ENCODE measurements at regions not wholly inside any gene's neighbourhood (a gene's known extent, or its start where the extent isn't known, plus 50 kb on each side); places are given as distances from the start of the nearest gene placed in this dataset.

- TF ChIP-seq CREB5 (CRISPR knock-in tag; IDR thresholded peaks at IDR 0.05; ENCODE audit: low read depth): no peak
Observed at GRCh38 chr5:142465476-142465875, 140.7 kb upstream of the SPRY4 start (continued).

GRCh38 chr5:142463904-142464303, 139.1 kb upstream of the SPRY4 start:
- TF ChIP-seq ZNF565 (CRISPR knock-in tag; conservative IDR thresholded peaks at IDR 0.05; ENCODE audit: low read depth): no peak
- TF ChIP-seq PATZ1 (CRISPR knock-in tag; IDR thresholded peaks at IDR 0.05; ENCODE audit: borderline replicate concordance): no peak
- TF ChIP-seq CREB5 (CRISPR knock-in tag; IDR thresholded peaks at IDR 0.05; ENCODE audit: low read depth): no peak
- ATAC-seq: no peak; the same call in 2 of the 3 replicates

GRCh38 chr5:142461028-142461590, 136.3 kb upstream of the SPRY4 start:
- ATAC-seq: no peak

More at GRCh38 chr5:142461028-142461590, 136.3 kb upstream of the SPRY4 start:
- no peak for TF ChIP-seq ESRRG (CRISPR knock-in tag; IDR thresholded peaks at IDR 0.05)
- no peak for TF ChIP-seq ZNF8 (CRISPR knock-in tag; IDR thresholded peaks at IDR 0.05)
- no peak for TF ChIP-seq ZC3H10 (CRISPR knock-in tag; IDR thresholded peaks at IDR 0.05)
- TF ChIP-seq TSHZ2 (CRISPR knock-in tag; IDR thresholded peaks at IDR 0.05): no peak
- TF ChIP-seq ZFP30 (CRISPR knock-in tag; IDR thresholded peaks at IDR 0.05): no peak
- TF ChIP-seq CSRNP3 (CRISPR knock-in tag; IDR thresholded peaks at IDR 0.05): no peak
- no peak for TF ChIP-seq SNAI2 (CRISPR knock-in tag; IDR thresholded peaks at IDR 0.05)
- TF ChIP-seq ISL1 (CRISPR knock-in tag; IDR thresholded peaks at IDR 0.05): no peak
- no peak for TF ChIP-seq BACH2 (CRISPR knock-in tag; IDR thresholded peaks at IDR 0.05; ENCODE audit: borderline replicate concordance)
- no peak for TF ChIP-seq PPARA (CRISPR knock-in tag; IDR thresholded peaks at IDR 0.05; ENCODE audit: borderline replicate concordance)
- TF ChIP-seq CREB5 (CRISPR knock-in tag; IDR thresholded peaks at IDR 0.05; ENCODE audit: low read depth): no peak
- TF ChIP-seq ZFP3 (CRISPR knock-in tag; IDR thresholded peaks at IDR 0.05): no peak
- TF ChIP-seq RARB (CRISPR knock-in tag; IDR thresholded peaks at IDR 0.05): no peak
- no peak for TF ChIP-seq ZNF70 (CRISPR knock-in tag; IDR thresholded peaks at IDR 0.05)

Measured in SK-N-SH treated with all-trans-retinoic acid at 6 μM for 48 hours (cell line).